ENCODE measurements at regions not wholly inside any gene's neighbourhood (a gene's known extent, or its start where the extent isn't known, plus 50 kb on each side); places are given as distances from the start of the nearest gene placed in this dataset.

DNA sequence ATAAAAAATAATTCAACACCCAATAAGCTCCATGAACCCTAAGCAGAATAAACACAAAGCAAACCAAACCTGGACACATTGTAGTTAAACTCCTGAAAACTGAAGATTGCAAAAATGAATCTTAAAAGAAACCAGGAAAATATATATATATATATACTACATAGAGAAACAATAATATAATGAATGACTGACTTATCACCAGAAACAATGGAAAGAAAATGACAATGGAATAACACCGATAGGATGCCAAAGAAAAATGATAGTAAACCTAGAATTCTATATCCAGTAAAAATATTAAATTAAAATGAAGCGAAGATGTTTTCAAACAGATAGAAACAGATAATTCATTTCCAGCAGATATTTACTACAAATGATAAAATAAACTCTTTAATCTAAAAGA lies 346.9 kb downstream of the IRS1 start:
- H3K27ac ChIP-seq, result no peak overlapping the region
- TF ChIP-seq, protein P1, sequence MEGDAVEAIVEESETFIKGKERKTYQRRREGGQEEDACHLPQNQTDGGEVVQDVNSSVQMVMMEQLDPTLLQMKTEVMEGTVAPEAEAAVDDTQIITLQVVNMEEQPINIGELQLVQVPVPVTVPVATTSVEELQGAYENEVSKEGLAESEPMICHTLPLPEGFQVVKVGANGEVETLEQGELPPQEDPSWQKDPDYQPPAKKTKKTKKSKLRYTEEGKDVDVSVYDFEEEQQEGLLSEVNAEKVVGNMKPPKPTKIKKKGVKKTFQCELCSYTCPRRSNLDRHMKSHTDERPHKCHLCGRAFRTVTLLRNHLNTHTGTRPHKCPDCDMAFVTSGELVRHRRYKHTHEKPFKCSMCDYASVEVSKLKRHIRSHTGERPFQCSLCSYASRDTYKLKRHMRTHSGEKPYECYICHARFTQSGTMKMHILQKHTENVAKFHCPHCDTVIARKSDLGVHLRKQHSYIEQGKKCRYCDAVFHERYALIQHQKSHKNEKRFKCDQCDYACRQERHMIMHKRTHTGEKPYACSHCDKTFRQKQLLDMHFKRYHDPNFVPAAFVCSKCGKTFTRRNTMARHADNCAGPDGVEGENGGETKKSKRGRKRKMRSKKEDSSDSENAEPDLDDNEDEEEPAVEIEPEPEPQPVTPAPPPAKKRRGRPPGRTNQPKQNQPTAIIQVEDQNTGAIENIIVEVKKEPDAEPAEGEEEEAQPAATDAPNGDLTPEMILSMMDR (IDR thresholded peaks at IDR 0.05), result no peak
- no peaks in the 10 kb centered on the region for H3K4me1 ChIP-seq (ENCODE audit: control insufficient read depth in 1 of 2, insufficient read depth in 1 of 2, low read depth in 1 of 2, low read length in 1 of 2)
- no peaks in the 10 kb centered on the region for H3K36me3 ChIP-seq
- no peak overlapping the region for H3K4me3 ChIP-seq (ENCODE audit: low read depth in 1 of 2, low read length in 1 of 2)
- no peaks in the 10 kb centered on the region for H3K9me3 ChIP-seq
- H3K27me3 ChIP-seq, result no peaks in the 10 kb centered on the region

DNA sequence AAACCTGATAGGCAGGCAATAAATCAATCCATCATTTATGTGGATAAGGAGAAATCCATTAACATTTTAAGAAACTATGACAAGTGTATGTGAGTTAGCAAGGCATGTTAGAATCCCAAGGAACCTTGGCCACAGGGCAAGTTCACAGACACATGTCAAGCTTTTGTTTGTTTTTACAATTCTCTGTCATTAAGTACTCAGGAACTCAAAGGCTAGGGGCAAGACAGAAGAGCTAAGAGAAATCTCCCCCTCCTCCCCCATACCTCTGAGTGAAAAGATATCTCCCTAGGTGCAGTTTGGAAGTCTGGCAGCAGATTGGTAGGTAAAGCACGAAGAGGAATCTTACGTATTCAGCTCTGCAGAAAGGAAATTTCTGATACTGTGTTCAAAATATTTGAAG lies 348.1 kb downstream of the IRS1 start:
- Histone ChIP-seq H3K4me1 (ENCODE audit: control insufficient read depth in 1 of 2, insufficient read depth in 1 of 2, low read depth in 1 of 2, low read length in 1 of 2) (no peaks in the 10 kb centered on the region), H3K27me3 (no peaks in the 10 kb centered on the region), H3K9me3 (no peaks in the 10 kb centered on the region), H3K27ac (no peak overlapping the region), H3K36me3 (no peaks in the 10 kb centered on the region), H3K4me3 (ENCODE audit: low read depth in 1 of 2, low read length in 1 of 2) (no peak overlapping the region)
- TF ChIP-seq, protein P1 (IDR thresholded peaks at IDR 0.05), result no peak

DNA sequence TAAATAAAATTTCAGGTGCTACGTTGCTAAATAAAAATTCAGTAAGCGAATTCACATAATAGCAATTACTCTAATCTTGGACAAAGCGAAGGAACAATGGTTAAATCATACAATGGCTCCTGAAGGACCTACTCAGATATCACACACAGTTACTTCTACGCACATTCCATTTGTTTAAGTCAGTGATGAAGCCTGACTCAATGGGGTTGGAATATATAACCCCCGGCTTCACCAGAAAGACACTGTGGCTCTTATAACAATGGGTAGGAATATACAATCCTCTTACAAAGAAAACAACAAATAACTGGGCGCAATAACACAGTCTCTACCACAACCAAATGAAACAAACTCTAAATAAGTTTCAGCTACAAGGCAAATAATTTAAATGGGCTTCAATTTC lies 349.5 kb downstream of the IRS1 start:
- H3K36me3 ChIP-seq, result no peaks in the 10 kb centered on the region
- no peaks in the 10 kb centered on the region for H3K27me3 ChIP-seq
- H3K9me3 ChIP-seq, result no peaks in the 10 kb centered on the region
- H3K4me3 ChIP-seq (ENCODE audit: low read depth in 1 of 2, low read length in 1 of 2), result no peak overlapping the region
- H3K27ac ChIP-seq, result no peak overlapping the region
- TF ChIP-seq, protein P1 (IDR thresholded peaks at IDR 0.05), result no peak
- H3K4me1 ChIP-seq (ENCODE audit: control insufficient read depth in 1 of 2, insufficient read depth in 1 of 2, low read depth in 1 of 2, low read length in 1 of 2), result no peaks in the 10 kb centered on the region

DNA sequence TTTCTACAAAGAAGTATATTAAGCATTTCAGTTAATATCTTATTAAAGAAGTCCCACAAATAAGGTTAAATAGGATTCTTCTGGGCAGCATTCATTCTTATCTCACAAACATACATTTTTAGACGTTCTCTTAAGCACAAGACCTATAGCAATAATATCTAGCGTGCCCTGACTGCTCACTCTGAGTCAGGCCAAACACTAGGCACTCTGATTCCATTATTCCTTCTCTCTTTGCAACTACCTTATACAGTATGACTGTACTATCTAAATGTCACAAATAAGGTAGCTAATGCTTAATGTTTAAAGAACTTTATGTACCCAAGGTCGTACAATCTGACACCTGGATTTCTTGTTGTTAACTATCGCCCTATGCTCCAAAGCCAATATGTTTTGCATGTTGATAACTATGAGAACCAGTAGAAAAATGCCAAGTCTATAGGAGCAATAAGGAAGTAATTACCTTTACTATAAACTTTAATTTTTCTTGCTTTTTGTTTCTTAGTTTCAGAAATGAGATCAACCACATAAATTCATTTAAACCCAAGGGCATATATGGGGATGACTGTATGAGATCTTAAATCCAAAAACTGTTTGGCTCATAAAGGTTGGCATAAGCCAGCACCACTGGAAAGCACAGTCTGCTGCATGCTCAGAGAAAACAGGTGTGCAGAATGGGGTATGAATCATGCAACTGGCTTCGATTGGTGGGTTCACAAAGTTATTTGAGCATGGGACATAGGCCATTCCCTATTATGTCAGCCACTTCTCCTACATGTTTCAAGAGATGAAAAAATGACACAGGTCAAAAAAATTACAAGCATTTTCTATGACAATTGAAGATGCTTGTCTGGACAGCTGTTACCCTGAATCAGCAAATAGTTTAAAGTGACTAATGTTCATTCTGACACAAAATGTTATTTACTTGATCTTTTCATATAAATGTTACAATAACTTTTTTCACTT lies 352.0 kb downstream of the IRS1 start:
- TF ChIP-seq, protein P1 (IDR thresholded peaks at IDR 0.05), result no peak
- no peak overlapping the region for H3K4me3 ChIP-seq (ENCODE audit: low read depth in 1 of 2, low read length in 1 of 2)
- no peaks in the 10 kb centered on the region for H3K36me3 ChIP-seq
- H3K9me3 ChIP-seq, result no peaks in the 10 kb centered on the region
- H3K27me3 ChIP-seq, result no peaks in the 10 kb centered on the region
- H3K4me1 ChIP-seq (ENCODE audit: control insufficient read depth in 1 of 2, insufficient read depth in 1 of 2, low read depth in 1 of 2, low read length in 1 of 2), result no peaks in the 10 kb centered on the region
- no peak overlapping the region for H3K27ac ChIP-seq

DNA sequence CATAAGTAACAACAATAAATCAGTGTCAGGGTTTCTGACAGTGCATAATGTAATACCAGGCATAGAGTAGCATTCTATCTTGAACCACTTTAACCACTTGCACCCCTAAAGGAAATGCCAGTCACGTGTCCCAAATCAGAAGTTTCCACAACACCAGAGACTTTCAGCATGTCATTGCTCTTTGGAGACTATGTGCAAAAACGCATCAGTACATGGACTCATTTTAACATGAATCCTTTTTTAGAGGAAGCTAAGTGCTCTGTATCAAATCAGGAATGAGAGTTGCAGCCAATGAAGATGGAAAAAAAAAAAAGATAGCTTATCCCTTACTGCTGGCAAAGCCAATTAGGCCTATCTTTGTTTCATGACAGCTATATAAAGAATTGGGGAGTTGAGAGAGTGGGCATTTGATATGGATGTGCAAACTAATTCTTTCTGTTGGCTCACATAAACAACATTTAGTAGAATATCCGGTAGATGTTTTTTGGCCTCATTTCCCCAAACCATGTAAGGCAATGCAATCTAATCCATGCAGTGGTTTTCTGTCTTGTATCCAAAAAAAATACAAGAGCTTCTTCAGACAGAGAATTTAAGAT lies 353.1 kb downstream of the IRS1 start:
- H3K36me3 ChIP-seq, result no peaks in the 10 kb centered on the region
- no peaks in the 10 kb centered on the region for H3K4me1 ChIP-seq (ENCODE audit: control insufficient read depth in 1 of 2, insufficient read depth in 1 of 2, low read depth in 1 of 2, low read length in 1 of 2)
- no peaks in the 10 kb centered on the region for H3K27me3 ChIP-seq
- H3K27ac ChIP-seq, result no peak overlapping the region
- TF ChIP-seq, protein P1 (IDR thresholded peaks at IDR 0.05), result no peak
- H3K4me3 ChIP-seq (ENCODE audit: low read depth in 1 of 2, low read length in 1 of 2), result no peak overlapping the region
- H3K9me3 ChIP-seq, result no peaks in the 10 kb centered on the region

Data from neutrophil (primary cell).